ENCODE measurements at regions not wholly inside any gene's neighbourhood (a gene's known extent, or its start where the extent isn't known, plus 50 kb on each side); places are given as distances from the start of the nearest gene placed in this dataset.

- ChIA-PET CTCF (ENCODE audit: low intra/inter-chr PET ratio) (no interaction called here), POLR2A (no interaction called here)
- Histone ChIP-seq H3K4me3 (no peak overlapping the region), H3K4me2 (ENCODE audit: insufficient read depth, low read length) (no peak overlapping the region), H2AFZ (ENCODE audit: low read depth, low read length) (no peak overlapping the region), H3K9me1 (ENCODE audit: control insufficient read depth, insufficient read depth, low read length) (no peaks in the 10 kb centered on the region), H3K4me1 (replicated peaks in 1 of 2; ENCODE audit: control insufficient read depth in 2 of 2, insufficient read depth in 2 of 2, low read length in 2 of 2) (no peaks in the 10 kb centered on the region), H3K9me3 (replicated peaks; ENCODE audit: control insufficient read depth, insufficient read depth, low read depth, low read length) (no peaks in the 10 kb centered on the region), H3K79me2 (ENCODE audit: control insufficient read depth, insufficient read depth, low read length) (no peaks in the 10 kb centered on the region), H3K36me3 (ENCODE audit: control insufficient read depth, insufficient read depth, low read length) (no peaks in the 10 kb centered on the region), H4K20me1 (replicated peaks; ENCODE audit: control insufficient read depth, insufficient read depth, low read length) (no peaks in the 10 kb centered on the region), H3K27me3 (ENCODE audit: control insufficient read depth in 2 of 2, insufficient read depth in 2 of 2, low read length in 2 of 2) (no peaks in the 10 kb centered on the region), H3K27ac (ENCODE audit: extremely low read depth, low read depth, low read length) (no peak overlapping the region), H3K9ac (ENCODE audit: insufficient read depth in 1 of 2, low read depth in 2 of 2, low read length in 2 of 2) (no peak overlapping the region)
- intact Hi-C loops (cut with micrococcal nuclease) (no loop called here), in situ Hi-C loops (cut with MboI) (no loop called here)
- no TSS peak for BruUV-seq (replicated peaks)
- FAIRE-seq (no peak), DNase-seq (ENCODE audit: extremely low read depth in 1 of 4, low spot score in 3 of 4) (no peak), ATAC-seq (no peak)
- TF ChIP-seq SAFB2 (IDR thresholded peaks at IDR 0.05; ENCODE audit: borderline replicate concordance, low read depth, low read length, severe bottlenecking) (no peak), POLR2AphosphoS2 (IDR thresholded peaks at IDR 0.05; ENCODE audit: low read length) (no peak), KLF1 (tag; IDR thresholded peaks at IDR 0.05) (no peak), SUPT5H (IDR thresholded peaks at IDR 0.05) (no peak)
Observed at GRCh38 chr1:191460234-191460633, 698.0 kb upstream of the RGS18 start.

GRCh38 chr1:191483988-191484387, 674.3 kb upstream of the RGS18 start:
- no peaks in the 10 kb centered on the region for H3K36me3 ChIP-seq (ENCODE audit: control insufficient read depth, insufficient read depth, low read length)
- in situ Hi-C loops (cut with MboI): no loop called here
- H3K27ac ChIP-seq (ENCODE audit: extremely low read depth, low read depth, low read length): no peak overlapping the region
- ChIA-PET CTCF (ENCODE audit: low intra/inter-chr PET ratio) (no interaction called here), POLR2A (interaction anchor here (0.7 kb wide), 1 partner anchor 185 kb away, joined by 3 read pairs; no protein-coding TSS in a partner anchor)
- H4K20me1 ChIP-seq (replicated peaks; ENCODE audit: control insufficient read depth, insufficient read depth, low read length): no peaks in the 10 kb centered on the region
- 4% methylated on average over 3 of the region's 3 CpGs for WGBS (ENCODE audit: insufficient coverage, low coverage, missing lambda C conversion rate)
- no peaks in the 10 kb centered on the region for H3K9me1 ChIP-seq (ENCODE audit: control insufficient read depth, insufficient read depth, low read length)
- no peaks in the 10 kb centered on the region for H3K79me2 ChIP-seq (ENCODE audit: control insufficient read depth, insufficient read depth, low read length)
- no peak overlapping the region for H3K4me3 ChIP-seq
- no TSS peak for BruUV-seq (replicated peaks)
- H3K9ac ChIP-seq (ENCODE audit: insufficient read depth in 1 of 2, low read depth in 2 of 2, low read length in 2 of 2): no peak overlapping the region
- no peak overlapping the region for H3K4me2 ChIP-seq (ENCODE audit: insufficient read depth, low read length)
- H3K27me3 ChIP-seq (ENCODE audit: control insufficient read depth in 2 of 2, insufficient read depth in 2 of 2, low read length in 2 of 2): no peaks in the 10 kb centered on the region
- ATAC-seq: peak; percentile 69; the same call in 2 of the 3 replicates
- H3K9me3 ChIP-seq (replicated peaks; ENCODE audit: control insufficient read depth, insufficient read depth, low read depth, low read length): 0 out of 2 replicates have a peak, but pooled peaks cover 2% of the 10 kb centered on the region
- H3K4me1 ChIP-seq (replicated peaks in 1 of 2; ENCODE audit: control insufficient read depth in 2 of 2, insufficient read depth in 2 of 2, low read length in 2 of 2): no peaks in the 10 kb centered on the region
- intact Hi-C loops (cut with micrococcal nuclease): no loop called here
- DNase-seq (ENCODE audit: extremely low read depth in 1 of 4, low spot score in 3 of 4): peak in 1 of 4 experiments; percentile 8
- H2AFZ ChIP-seq (ENCODE audit: low read depth, low read length): no peak overlapping the region
- TF ChIP-seq NFE2 (IDR thresholded peaks at IDR 0.05; ENCODE audit: low read depth) (peak; percentile 71), RBM25 (IDR thresholded peaks at IDR 0.05; ENCODE audit: low read depth, low read length, severe bottlenecking) (peak; percentile 19), MAFG (tag; conservative IDR thresholded peaks at IDR 0.05) (peak; percentile 42; the same call in 1 of the 2 replicates), C11orf30 (IDR thresholded peaks at IDR 0.05; ENCODE audit: low read depth) (0 out of 2 replicates have a peak, but pooled peaks have one; percentile 22), ZNF316 (IDR thresholded peaks at IDR 0.05) (peak; percentile 34; the same call in 1 of the 2 replicates), MTA1 (IDR thresholded peaks at IDR 0.05; ENCODE audit: borderline replicate concordance) (no peak), ZNF668 (CRISPR knock-in tag; IDR thresholded peaks at IDR 0.05) (no peak)
- no peak for FAIRE-seq
